Fibroblast of villous mesenchyme (primary cell): ENCODE measurements at regions not wholly inside any gene's neighbourhood (a gene's known extent, or its start where the extent isn't known, plus 50 kb on each side); places are given as distances from the start of the nearest gene placed in this dataset.
A peak's percentile ranks its signal among the peaks of the same experiment; 100 is the strongest.

Source experiments
- DNase-seq: peaks from one replicate; pipeline ENCODE4 v3.0.0-alpha.2; 2010; ENCODE audit warnings: low read depth
- H3K4me3 ChIP-seq: 2 replicates; pipeline ENCODE4 v1.5.1; 2011; ENCODE audit warnings: low read depth, mild to moderate bottlenecking, low read length
- CTCF ChIP-seq: IDR thresholded peaks from 2 replicates; pipeline ENCODE4 v1.5.1; 2012; ENCODE audit warnings: low read depth, mild to moderate bottlenecking, low read length; ENCODE audit not compliant: insufficient read depth

DNA sequence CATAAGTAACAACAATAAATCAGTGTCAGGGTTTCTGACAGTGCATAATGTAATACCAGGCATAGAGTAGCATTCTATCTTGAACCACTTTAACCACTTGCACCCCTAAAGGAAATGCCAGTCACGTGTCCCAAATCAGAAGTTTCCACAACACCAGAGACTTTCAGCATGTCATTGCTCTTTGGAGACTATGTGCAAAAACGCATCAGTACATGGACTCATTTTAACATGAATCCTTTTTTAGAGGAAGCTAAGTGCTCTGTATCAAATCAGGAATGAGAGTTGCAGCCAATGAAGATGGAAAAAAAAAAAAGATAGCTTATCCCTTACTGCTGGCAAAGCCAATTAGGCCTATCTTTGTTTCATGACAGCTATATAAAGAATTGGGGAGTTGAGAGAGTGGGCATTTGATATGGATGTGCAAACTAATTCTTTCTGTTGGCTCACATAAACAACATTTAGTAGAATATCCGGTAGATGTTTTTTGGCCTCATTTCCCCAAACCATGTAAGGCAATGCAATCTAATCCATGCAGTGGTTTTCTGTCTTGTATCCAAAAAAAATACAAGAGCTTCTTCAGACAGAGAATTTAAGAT, 353.1 kb downstream of the IRS1 start:
- DNase-seq = no peak
- no peak overlapping the region for H3K4me3 ChIP-seq
- no peak for TF ChIP-seq CTCF

- DNase-seq = no peak
- TF ChIP-seq CTCF = no peak
- no peak overlapping the region for H3K4me3 ChIP-seq
These were observed 354.3 kb downstream of the IRS1 start for GRCh38 chr2:226445216-226445861.

DNA sequence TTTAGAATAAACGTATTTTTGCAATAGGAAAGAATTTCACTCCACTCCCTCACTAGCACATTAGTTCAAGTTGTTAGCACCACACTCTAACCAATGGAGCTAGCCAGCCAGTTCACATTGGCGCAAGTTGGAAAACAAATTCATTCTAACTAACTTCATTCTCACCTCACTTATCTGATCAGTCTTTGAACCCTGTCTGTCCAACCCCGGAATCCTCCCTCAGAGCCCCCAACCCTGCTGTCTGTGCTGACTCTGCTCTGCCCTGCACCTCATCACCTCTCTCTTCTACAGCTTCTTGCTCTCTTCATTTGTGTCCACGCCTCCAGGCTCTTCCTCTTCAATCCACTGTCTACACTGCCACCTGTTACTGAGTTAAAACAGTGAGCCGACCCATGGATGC, 356.5 kb downstream of the IRS1 start:
- TF ChIP-seq CTCF = no peak
- no peak for DNase-seq
- H3K4me3 ChIP-seq = no peak overlapping the region

DNA sequence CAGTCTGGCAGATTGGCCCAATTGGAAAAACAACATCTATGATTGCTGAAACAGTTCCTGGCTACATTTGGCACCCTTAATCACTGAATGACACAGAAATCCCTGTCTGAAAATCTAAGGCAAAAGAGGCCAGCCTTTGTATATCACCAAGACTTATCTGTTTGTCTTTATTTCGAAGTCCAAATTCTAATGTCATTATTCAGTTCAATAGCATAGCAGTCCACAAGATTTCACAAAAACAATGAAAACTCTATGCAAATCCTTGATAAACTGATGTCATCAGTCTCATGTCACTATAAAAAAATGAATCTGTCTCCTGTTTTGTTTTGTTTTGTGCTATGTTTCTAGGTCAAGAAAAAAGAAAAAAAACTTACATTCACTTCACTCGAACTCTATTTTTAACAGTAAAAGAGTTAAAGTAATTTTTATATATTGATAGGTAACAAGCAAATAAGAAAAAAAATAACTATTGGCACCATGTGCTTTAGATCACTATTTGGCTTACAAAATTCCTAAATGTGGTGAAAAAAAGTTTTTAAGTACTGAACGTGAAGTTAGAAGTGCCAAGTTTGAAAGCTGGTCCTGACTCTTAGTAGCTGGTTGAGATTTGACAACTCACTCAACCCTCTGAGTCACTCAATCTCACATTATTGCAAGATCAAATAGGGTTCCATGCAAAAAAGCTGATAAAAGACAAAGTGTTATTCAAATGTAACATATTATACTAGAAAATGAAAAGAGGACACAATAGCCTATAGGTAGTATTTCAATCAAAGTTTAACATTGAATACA, 359.3 kb downstream of the IRS1 start:
- TF ChIP-seq CTCF = no peak
- DNase-seq = no peak
- H3K4me3 ChIP-seq = no peak overlapping the region

DNA sequence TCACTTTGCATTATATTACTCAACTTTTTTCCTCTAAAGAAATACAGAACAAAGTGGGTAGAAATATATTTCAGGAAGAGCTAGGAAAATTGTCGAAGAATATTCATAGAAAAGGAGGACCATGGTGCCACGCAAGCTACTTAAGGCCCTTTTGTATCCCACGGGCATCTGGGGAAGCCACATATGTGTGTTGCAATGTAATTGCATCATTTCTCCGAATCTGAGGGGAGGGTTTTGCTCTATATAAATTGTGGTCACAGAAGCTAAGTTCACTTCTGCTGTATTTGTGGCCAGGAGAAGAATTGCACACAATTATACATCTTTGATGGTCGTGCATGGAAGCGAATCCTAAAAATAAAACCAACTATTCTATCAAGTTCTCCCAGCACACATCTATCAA, 360.3 kb downstream of the IRS1 start:
- peak; percentile 83 for DNase-seq
- no peak overlapping the region for H3K4me3 ChIP-seq
- no peak for TF ChIP-seq CTCF

DNA sequence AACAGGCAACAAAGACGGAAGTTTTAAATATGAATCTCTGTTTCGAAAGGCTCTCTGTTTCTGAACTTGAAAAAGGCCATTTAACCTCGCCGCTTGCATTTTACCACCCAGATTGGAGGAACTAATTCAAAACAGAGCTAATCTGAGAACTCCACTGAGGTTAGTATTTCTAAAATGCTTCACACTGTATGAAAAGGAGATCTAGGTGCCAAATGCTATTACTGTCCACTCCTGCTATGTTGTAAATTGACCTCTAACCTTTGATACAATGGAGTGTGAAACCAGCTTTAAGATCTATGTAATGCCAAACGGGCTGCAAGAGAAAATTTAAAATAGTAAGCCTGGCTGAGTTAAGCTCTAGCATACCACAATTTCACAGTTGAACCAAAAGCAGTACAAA, 364.5 kb downstream of the IRS1 start:
- H3K4me3 ChIP-seq = no peak overlapping the region
- no peak for TF ChIP-seq CTCF
- no peak for DNase-seq
